Suprapubic skin (tissue), 3 donors: ENCODE measurements at regions not wholly inside any gene's neighbourhood (a gene's known extent, or its start where the extent isn't known, plus 50 kb on each side); places are given as distances from the start of the nearest gene placed in this dataset.

Experiments used
- POLR2A ChIP-seq, 2 donors: fragments of 450-650 bp; IDR thresholded peaks; one replicate each; pipeline ENCODE4 v1.6.1; 2017; ENCODE audit warnings: antibody characterized with exemption in 2 of 2, mild to moderate bottlenecking in 2 of 2, moderate library complexity in 2 of 2
- TF ChIP-seq, protein P1 (sequence below), 2 donors: fragments of 200-600 bp in 1 of 2; fragments of 450-650 bp in 1 of 2; sonication (generic) in 1 of 2; IDR thresholded peaks; one replicate each; pipeline ENCODE4 v1.5.1; 2016 to 2019; ENCODE audit warnings: antibody characterized with exemption in 2 of 2, mild to moderate bottlenecking in 1 of 2, moderate library complexity in 1 of 2

DNA sequence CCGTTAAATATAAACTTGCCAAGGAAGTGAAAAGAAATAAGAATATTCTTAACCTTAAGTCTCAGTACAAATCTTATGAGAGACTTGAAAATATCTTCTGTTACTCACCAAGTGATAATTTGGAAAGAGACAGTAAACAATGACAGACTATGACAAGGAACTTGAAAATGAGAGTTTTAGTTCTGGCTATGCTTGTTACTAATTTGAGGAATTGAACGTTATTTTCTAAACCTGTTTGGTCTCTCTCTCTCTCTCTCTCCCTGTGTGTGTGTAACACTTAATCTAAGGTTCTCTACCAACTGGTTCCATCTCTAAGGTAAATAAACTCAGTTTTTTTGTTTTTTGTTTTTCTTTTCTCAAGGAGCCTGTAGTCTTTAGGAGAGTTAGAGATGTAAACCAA, 161.8 kb downstream of the AMY1C start:
- no peak for TF ChIP-seq POLR2A (IDR thresholded peaks at IDR 0.05)
- TF ChIP-seq, protein P1, sequence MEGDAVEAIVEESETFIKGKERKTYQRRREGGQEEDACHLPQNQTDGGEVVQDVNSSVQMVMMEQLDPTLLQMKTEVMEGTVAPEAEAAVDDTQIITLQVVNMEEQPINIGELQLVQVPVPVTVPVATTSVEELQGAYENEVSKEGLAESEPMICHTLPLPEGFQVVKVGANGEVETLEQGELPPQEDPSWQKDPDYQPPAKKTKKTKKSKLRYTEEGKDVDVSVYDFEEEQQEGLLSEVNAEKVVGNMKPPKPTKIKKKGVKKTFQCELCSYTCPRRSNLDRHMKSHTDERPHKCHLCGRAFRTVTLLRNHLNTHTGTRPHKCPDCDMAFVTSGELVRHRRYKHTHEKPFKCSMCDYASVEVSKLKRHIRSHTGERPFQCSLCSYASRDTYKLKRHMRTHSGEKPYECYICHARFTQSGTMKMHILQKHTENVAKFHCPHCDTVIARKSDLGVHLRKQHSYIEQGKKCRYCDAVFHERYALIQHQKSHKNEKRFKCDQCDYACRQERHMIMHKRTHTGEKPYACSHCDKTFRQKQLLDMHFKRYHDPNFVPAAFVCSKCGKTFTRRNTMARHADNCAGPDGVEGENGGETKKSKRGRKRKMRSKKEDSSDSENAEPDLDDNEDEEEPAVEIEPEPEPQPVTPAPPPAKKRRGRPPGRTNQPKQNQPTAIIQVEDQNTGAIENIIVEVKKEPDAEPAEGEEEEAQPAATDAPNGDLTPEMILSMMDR (IDR thresholded peaks at IDR 0.05), result no peak
